ENCODE measurements at regions not wholly inside any gene's neighbourhood (a gene's known extent, or its start where the extent isn't known, plus 50 kb on each side); places are given as distances from the start of the nearest gene placed in this dataset.

DNA sequence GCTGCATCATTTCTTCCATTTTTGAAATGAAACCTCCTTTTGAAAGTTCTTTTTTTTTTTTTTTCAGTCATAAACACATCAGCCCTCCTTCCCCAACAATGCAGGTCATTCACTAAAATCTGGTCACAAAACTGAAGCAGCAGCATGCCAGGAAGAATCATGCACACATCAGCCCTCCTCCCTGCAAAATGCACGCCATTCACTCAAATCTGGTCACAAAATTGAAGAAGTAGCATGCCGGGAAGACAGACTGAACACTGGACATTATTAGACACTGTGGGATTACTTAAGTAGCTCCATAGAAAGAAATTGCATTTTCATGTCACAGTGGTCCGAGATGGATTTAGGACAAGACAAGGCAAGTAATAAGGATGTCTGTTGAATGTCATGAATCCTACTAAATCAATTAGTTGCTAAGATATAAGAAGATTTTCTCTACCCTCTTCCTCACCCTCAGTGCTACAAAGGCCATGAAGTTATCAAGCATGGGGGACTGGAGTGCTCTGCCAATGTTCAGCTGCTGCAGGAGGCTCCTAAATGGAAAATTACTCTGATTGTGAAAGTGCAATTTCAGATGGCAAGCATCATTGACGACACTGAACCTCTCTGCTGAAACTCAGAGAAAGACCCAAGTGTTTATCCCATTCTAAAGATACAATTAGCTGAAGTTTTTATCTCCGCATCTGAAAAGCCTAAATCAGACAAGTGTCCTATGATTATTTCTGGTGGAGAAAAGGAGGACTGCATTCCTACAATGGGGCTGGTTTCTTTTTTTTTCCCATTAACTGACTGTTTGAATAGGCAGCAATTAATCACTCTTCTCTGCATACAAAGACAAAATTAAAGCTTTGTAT, 913.2 kb downstream of the DIAPH3 start:
- 63% methylated on average over 5 of the region's 5 CpGs for WGBS
- Histone ChIP-seq H3K27ac (ENCODE audit: low read depth in 1 of 2, low read length in 2 of 2) (no peak overlapping the region), H3K36me3 (ENCODE audit: control insufficient read depth in 4 of 4, insufficient read depth in 3 of 4, low read depth in 1 of 4, low read length in 3 of 4) (no peaks in the 10 kb centered on the region), H3K4me1 (ENCODE audit: control insufficient read depth in 4 of 4, insufficient read depth in 4 of 4, low read length in 3 of 4) (no peaks in the 10 kb centered on the region), H3K4me3 (ENCODE audit: low read depth in 1 of 3, low read length in 3 of 3) (no peak overlapping the region), H3K9ac (ENCODE audit: low read depth in 1 of 2, low read length in 2 of 2) (no peak overlapping the region), H3K9me3 (ENCODE audit: control insufficient read depth in 4 of 4, low read length in 3 of 4) (no peaks in the 10 kb centered on the region), H3K27me3 (ENCODE audit: control insufficient read depth in 4 of 4, insufficient read depth in 4 of 4, low read length in 3 of 4) (peaks cover 0 to 2% (median 0%) of the 10 kb centered on the region in 4 donors)
- no peak for DNase-seq (ENCODE audit: low spot score)
- TF ChIP-seq FOXA2 (IDR thresholded peaks at IDR 0.05) (no peak), EGR1 (IDR thresholded peaks at IDR 0.05; ENCODE audit: low read depth in 2 of 2) (no peak), TAF1 (conservative IDR thresholded peaks at IDR 0.05) (no peak), GABPA (IDR thresholded peaks at IDR 0.05 in 1 of 2, conservative IDR thresholded peaks at IDR 0.05 in 1 of 2) (no peak), REST (IDR thresholded peaks at IDR 0.05) (no peak), RXRA (IDR thresholded peaks at IDR 0.05) (no peak), SP1 (IDR thresholded peaks at IDR 0.05) (no peak), YY1 (IDR thresholded peaks at IDR 0.05) (no peak), HNF4A (conservative IDR thresholded peaks at IDR 0.05) (no peak), RAD21 (IDR thresholded peaks at IDR 0.05) (no peak), MAX (IDR thresholded peaks at IDR 0.05) (no peak), HNF4G (IDR thresholded peaks at IDR 0.05) (no peak), FOXA1 (IDR thresholded peaks at IDR 0.05) (no peak), JUND (IDR thresholded peaks at IDR 0.05) (no peak), NR2F2 (IDR thresholded peaks at IDR 0.05) (no peak)
- TF ChIP-seq, protein P1, sequence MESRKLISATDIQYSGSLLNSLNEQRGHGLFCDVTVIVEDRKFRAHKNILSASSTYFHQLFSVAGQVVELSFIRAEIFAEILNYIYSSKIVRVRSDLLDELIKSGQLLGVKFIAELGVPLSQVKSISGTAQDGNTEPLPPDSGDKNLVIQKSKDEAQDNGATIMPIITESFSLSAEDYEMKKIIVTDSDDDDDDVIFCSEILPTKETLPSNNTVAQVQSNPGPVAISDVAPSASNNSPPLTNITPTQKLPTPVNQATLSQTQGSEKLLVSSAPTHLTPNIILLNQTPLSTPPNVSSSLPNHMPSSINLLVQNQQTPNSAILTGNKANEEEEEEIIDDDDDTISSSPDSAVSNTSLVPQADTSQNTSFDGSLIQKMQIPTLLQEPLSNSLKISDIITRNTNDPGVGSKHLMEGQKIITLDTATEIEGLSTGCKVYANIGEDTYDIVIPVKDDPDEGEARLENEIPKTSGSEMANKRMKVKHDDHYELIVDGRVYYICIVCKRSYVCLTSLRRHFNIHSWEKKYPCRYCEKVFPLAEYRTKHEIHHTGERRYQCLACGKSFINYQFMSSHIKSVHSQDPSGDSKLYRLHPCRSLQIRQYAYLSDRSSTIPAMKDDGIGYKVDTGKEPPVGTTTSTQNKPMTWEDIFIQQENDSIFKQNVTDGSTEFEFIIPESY (IDR thresholded peaks at IDR 0.05) = no peak
- TF ChIP-seq, protein P2, sequence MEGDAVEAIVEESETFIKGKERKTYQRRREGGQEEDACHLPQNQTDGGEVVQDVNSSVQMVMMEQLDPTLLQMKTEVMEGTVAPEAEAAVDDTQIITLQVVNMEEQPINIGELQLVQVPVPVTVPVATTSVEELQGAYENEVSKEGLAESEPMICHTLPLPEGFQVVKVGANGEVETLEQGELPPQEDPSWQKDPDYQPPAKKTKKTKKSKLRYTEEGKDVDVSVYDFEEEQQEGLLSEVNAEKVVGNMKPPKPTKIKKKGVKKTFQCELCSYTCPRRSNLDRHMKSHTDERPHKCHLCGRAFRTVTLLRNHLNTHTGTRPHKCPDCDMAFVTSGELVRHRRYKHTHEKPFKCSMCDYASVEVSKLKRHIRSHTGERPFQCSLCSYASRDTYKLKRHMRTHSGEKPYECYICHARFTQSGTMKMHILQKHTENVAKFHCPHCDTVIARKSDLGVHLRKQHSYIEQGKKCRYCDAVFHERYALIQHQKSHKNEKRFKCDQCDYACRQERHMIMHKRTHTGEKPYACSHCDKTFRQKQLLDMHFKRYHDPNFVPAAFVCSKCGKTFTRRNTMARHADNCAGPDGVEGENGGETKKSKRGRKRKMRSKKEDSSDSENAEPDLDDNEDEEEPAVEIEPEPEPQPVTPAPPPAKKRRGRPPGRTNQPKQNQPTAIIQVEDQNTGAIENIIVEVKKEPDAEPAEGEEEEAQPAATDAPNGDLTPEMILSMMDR (IDR thresholded peaks at IDR 0.05; ENCODE audit: low read depth, low read length, missing input control) = no peak
- TF ChIP-seq, protein P3, sequence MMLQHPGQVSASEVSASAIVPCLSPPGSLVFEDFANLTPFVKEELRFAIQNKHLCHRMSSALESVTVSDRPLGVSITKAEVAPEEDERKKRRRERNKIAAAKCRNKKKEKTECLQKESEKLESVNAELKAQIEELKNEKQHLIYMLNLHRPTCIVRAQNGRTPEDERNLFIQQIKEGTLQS (IDR thresholded peaks at IDR 0.05) = no peak
